T-helper 1 cell (primary cell): ENCODE measurements at regions not wholly inside any gene's neighbourhood (a gene's known extent, or its start where the extent isn't known, plus 50 kb on each side); places are given as distances from the start of the nearest gene placed in this dataset.

ENCODE experiments used
- DNase-seq, 5 donors: peaks; one replicate each; pipeline ENCODE4 v3.0.0-alpha.2; 2012 to 2020

GRCh38 chr11:95545116-95545875 lies 244.3 kb downstream of the FAM76B start:
- DNase-seq = no peak

- no peak for DNase-seq
These were observed 245.3 kb downstream of the FAM76B start for GRCh38 chr11:95544095-95544856.

- DNase-seq = no peak
These were observed 246.6 kb downstream of the FAM76B start for GRCh38 chr11:95542868-95543551.

GRCh38 chr11:95541715-95542114 lies 247.9 kb downstream of the FAM76B start:
- no peak for DNase-seq

GRCh38 chr11:95536047-95536690 lies 253.4 kb downstream of the FAM76B start:
- DNase-seq = no peak

- no peak for DNase-seq
These were observed 254.8 kb downstream of the FAM76B start for GRCh38 chr11:95534809-95535208.

- DNase-seq = no peak
These were observed 255.4 kb downstream of the FAM76B start for GRCh38 chr11:95534226-95534625.

- DNase-seq = no peak
These were observed 258.5 kb downstream of the FAM76B start for GRCh38 chr11:95531116-95531515.

- DNase-seq = no peak
These were observed 265.1 kb downstream of the FAM76B start for GRCh38 chr11:95524314-95525036.

- DNase-seq = no peak
These were observed 266.7 kb downstream of the FAM76B start for GRCh38 chr11:95522874-95523273.

GRCh38 chr11:95521862-95522261 lies 267.7 kb downstream of the FAM76B start:
- no peak for DNase-seq

GRCh38 chr11:95521133-95521542 lies 268.4 kb downstream of the FAM76B start:
- DNase-seq = no peak

GRCh38 chr11:95520369-95521132 lies 269.0 kb downstream of the FAM76B start:
- DNase-seq = no peak

GRCh38 chr11:95519912-95520311 lies 269.7 kb downstream of the FAM76B start:
- no peak for DNase-seq

- DNase-seq = no peak
These were observed 272.1 kb downstream of the FAM76B start for GRCh38 chr11:95517453-95517852.

GRCh38 chr11:95516786-95517185 lies 272.8 kb downstream of the FAM76B start:
- DNase-seq = no peak

GRCh38 chr11:95516175-95516574 lies 273.4 kb downstream of the FAM76B start:
- DNase-seq = no peak

GRCh38 chr11:95515371-95515770 lies 274.2 kb downstream of the FAM76B start:
- DNase-seq = no peak

GRCh38 chr11:95514416-95515110 lies 275.0 kb downstream of the FAM76B start:
- no peak for DNase-seq

GRCh38 chr11:95512682-95513081 lies 276.9 kb downstream of the FAM76B start:
- no peak for DNase-seq

GRCh38 chr11:95512177-95512576 lies 277.4 kb downstream of the FAM76B start:
- DNase-seq = no peak
